Loucy (cell line): ENCODE measurements at regions not wholly inside any gene's neighbourhood (a gene's known extent, or its start where the extent isn't known, plus 50 kb on each side); places are given as distances from the start of the nearest gene placed in this dataset.

Source experiments
- EZH2phosphoT487 ChIP-seq: fragments of 200-600 bp; IDR thresholded peaks from 2 replicates; pipeline ENCODE4 v1.6.1; 2018; ENCODE audit warnings: antibody characterized with exemption, mild to moderate bottlenecking, moderate library complexity, borderline replicate concordance
- TF ChIP-seq, protein P1 (sequence below): fragments of 200-600 bp; sonication (generic); conservative IDR thresholded peaks from 2 replicates; pipeline ENCODE4 v1.5.1; 2014; ENCODE audit warnings: mild to moderate bottlenecking, antibody characterized with exemption, low read length

GRCh38 chr5:173826086-173826427 lies 62.1 kb upstream of the CPEB4 start:
- TF ChIP-seq, protein P1, sequence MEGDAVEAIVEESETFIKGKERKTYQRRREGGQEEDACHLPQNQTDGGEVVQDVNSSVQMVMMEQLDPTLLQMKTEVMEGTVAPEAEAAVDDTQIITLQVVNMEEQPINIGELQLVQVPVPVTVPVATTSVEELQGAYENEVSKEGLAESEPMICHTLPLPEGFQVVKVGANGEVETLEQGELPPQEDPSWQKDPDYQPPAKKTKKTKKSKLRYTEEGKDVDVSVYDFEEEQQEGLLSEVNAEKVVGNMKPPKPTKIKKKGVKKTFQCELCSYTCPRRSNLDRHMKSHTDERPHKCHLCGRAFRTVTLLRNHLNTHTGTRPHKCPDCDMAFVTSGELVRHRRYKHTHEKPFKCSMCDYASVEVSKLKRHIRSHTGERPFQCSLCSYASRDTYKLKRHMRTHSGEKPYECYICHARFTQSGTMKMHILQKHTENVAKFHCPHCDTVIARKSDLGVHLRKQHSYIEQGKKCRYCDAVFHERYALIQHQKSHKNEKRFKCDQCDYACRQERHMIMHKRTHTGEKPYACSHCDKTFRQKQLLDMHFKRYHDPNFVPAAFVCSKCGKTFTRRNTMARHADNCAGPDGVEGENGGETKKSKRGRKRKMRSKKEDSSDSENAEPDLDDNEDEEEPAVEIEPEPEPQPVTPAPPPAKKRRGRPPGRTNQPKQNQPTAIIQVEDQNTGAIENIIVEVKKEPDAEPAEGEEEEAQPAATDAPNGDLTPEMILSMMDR: no peak
- TF ChIP-seq EZH2phosphoT487: no peak
